C4-2B (cell line): ENCODE measurements at regions not wholly inside any gene's neighbourhood (a gene's known extent, or its start where the extent isn't known, plus 50 kb on each side); places are given as distances from the start of the nearest gene placed in this dataset.
"Not testable (repeated sequence)": the region's sequence is repeated elsewhere in the genome, so short reads cannot be mapped to it uniquely, and the experiment has no call there.

Source experiments
- H3K27ac ChIP-seq: fragments of 450-650 bp; 2 replicates; pipeline ENCODE4 v1.5.1; 2017
- CTCF ChIP-seq: fragments of 450-650 bp; conservative IDR thresholded peaks from 2 replicates; pipeline ENCODE4 v1.5.1; 2017; ENCODE audit warnings: mild to moderate bottlenecking
- ZFX ChIP-seq: fragments of 450-650 bp; IDR thresholded peaks from 2 replicates; pipeline ENCODE4 v1.6.1; 2017

GRCh38 chr17:53765609-53766008 lies 57.1 kb upstream of the KIF2B start:
- no peak for TF ChIP-seq CTCF
- TF ChIP-seq ZFX = no peak
- H3K27ac ChIP-seq = no peak overlapping the region

- TF ChIP-seq CTCF (no peak), ZFX (no peak)
- H3K27ac ChIP-seq = no peak overlapping the region
Measured at GRCh38 chr17:53765129-53765528, 57.6 kb upstream of the KIF2B start.

GRCh38 chr17:53757559-53757958 lies 65.2 kb upstream of the KIF2B start:
- H3K27ac ChIP-seq = no peak overlapping the region
- TF ChIP-seq ZFX (no peak), CTCF (no peak)

- H3K27ac ChIP-seq = not testable (repeated sequence)
Measured at GRCh38 chr17:53757116-53757515, 65.6 kb upstream of the KIF2B start.

GRCh38 chr17:53749178-53749577 lies 73.5 kb upstream of the KIF2B start:
- TF ChIP-seq CTCF = no peak
- no peak for TF ChIP-seq ZFX
- H3K27ac ChIP-seq = no peak overlapping the region

GRCh38 chr17:53748159-53748820 lies 74.4 kb upstream of the KIF2B start:
- not testable (repeated sequence) for H3K27ac ChIP-seq

- TF ChIP-seq CTCF (no peak), ZFX (no peak)
- no peak overlapping the region for H3K27ac ChIP-seq
Measured at GRCh38 chr17:53740312-53740711, 82.4 kb upstream of the KIF2B start.

GRCh38 chr17:53736516-53737240 lies 86.0 kb upstream of the KIF2B start:
- TF ChIP-seq CTCF = no peak
- TF ChIP-seq ZFX = no peak

More at GRCh38 chr17:53736516-53737240, 86.0 kb upstream of the KIF2B start:
- H3K27ac ChIP-seq = no peak overlapping the region
